GM18907 (cell line): ENCODE measurements at regions not wholly inside any gene's neighbourhood (a gene's known extent, or its start where the extent isn't known, plus 50 kb on each side); places are given as distances from the start of the nearest gene placed in this dataset.

ENCODE experiments used
- ATAC-seq: cut with Tn5 transposase; IDR thresholded peaks from one replicate; pipeline ENCODE4 v1.9.1; 2021; ENCODE audit warnings: mild to moderate bottlenecking, moderate library complexity; ENCODE audit not compliant: unreplicated experiment

DNA sequence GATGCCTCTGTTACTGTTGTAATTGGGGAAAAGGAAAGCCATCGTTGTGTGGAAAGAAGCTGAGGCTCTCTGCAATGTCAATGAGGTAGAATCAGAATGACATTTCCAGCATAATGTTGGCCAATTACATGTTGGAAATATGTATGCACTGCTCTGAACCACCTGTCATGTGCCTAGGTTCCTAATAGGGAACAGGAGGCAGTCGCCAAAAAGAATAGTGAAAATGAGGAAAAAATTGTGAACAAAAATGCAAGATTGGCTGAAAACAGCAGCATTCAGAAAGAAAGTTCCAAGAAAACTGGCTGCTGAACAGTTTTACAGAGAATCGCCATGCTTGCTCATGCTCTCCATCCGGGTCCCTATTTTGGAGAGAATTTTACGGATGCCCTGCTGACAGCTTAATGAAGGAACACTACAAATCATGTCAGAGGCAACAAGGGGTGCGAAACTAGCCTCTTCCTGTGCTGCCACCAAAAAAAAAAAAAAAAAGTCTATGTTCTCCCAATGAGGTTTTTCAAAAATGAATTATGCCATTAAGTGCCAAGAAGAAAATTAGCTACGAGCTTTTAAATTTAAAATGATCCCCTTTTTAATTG lies 305.9 kb upstream of the ARRDC4 start:
- ATAC-seq, result no peak

DNA sequence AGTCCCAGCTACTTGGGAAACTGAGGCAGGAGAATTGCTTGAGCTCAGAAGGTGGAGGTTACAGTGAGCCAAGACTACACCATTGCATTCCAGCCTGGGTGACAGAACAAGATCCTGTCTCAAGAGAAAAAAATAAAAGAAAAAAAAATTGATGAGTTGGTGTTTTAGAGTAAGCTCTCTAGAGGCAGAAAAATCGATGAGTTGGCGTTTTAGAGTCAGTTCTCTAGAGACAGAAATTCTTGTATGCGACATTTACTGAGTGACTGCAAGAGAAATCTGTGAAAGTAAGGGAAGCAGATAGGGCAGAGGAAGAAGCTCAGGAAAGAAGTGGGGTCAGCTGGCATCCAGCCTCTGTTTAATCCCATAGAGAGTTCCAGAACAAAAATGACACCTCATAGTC lies 298.7 kb upstream of the ARRDC4 start:
- no peak for ATAC-seq

GRCh38 chr15:97672586-97672985 lies 287.9 kb upstream of the ARRDC4 start:
- no peak for ATAC-seq

GRCh38 chr15:97678656-97679055 lies 281.8 kb upstream of the ARRDC4 start:
- no peak for ATAC-seq

GRCh38 chr15:97679106-97679688 lies 281.3 kb upstream of the ARRDC4 start:
- ATAC-seq, result no peak

DNA sequence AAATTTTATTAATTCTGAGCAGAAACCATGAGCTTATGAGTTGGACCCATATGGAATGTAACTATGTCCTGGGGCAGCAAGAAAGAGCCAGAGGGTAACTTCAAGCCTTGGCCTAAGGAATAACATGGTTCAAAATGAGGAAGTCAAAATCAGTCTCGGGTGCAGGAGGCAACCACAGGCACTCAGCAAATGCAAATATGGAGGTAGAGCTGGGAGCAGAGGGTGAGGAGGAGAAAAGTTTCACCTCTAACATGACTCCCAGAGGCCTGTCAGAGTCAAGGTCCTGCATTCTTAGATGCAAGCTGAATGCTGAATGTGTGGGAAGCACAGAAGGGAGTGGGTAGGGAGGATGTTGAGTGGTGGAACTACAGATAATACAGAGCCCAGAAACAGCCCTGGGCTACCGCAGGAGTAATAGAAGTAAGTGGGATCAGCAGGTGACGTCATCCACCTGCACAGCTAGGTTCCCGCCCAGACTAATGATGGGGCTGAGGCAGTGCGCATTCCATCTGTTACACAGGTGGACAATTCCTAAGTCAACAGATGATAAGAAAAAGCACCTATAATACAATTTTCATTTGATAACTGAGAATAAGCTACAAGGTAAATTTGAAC lies 279.8 kb upstream of the ARRDC4 start:
- ATAC-seq, result no peak

- no peak for ATAC-seq
These were observed 276.7 kb upstream of the ARRDC4 start for GRCh38 chr15:97683831-97684230.

DNA sequence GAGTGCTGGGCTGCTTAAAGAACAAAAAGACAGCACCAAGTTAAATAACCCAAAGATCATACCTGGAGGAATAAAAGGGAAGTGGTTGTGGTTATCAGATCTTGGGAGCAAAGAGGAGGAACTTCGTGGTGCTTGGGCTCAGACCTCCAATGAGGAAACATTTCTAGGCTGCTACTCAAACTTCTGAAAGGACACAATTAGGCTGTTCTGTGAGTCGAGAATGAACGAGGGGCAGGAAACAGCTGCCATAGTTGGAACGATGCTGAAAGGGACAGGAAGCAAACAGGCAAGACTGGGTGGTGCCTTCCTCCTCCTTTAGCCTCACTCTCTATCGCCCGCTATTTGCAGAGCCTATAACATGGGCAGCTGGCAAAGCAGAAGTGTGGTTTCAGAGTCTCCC lies 276.3 kb upstream of the ARRDC4 start:
- no peak for ATAC-seq

DNA sequence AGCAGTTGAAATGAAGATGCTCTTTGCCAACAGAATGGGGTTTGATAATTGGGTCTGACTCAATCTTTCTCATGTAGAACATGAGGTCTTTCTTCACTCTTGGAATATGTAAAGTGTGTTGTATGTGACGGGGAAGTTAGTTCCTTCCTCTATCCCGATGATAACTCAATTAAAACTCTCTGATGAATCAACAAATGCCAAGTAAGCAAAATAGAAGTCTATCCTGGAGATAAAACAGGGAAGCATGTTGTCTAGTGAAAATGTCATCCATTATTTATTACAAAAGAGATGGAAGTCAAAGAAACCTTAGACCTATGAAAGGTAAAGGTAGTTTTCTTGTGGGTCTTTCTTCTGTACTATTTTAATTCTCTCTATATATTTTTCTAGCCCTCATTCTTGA lies 274.2 kb upstream of the ARRDC4 start:
- ATAC-seq, result no peak

- ATAC-seq, result no peak
These were observed 272.8 kb upstream of the ARRDC4 start for GRCh38 chr15:97687654-97688053.

GRCh38 chr15:97688177-97688576 lies 272.3 kb upstream of the ARRDC4 start:
- ATAC-seq, result no peak

GRCh38 chr15:97688886-97689285 lies 271.6 kb upstream of the ARRDC4 start:
- no peak for ATAC-seq

DNA sequence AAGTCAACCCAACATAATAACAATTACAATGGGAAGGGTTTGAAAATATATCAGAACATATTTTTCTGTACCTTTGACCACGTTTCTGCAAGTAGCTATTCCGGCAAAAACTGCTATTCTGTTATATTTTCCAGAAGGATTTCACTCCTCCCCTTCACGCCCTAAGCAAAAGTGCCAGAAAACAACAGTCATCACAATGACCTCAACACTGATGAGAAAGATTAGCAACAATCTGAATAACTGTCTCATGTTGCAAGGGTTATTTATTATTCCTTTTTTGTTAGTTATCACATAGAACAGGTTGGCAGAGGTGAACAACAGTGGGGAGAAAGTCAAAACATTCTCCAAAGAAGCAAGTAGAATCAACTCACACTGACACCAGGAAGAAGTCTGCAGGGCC lies 269.4 kb upstream of the ARRDC4 start:
- no peak for ATAC-seq

DNA sequence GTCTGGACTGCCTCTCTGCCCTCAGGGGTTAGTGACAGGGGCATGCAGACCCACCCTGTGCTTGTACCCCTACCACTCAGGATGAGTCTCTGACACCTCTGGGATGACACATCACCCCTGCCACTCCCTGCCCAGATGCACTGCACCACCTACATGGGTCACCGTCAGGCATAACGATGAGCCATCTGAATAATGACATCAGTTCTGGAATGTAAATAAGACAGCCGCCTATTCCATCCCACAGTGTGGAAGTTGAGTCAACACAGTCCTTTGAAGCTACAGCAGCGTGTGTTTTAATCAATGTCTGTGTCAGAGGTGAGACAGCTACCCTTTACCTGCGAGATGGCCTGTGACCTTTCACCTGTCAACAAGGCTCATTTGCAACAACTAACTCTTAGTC lies 268.7 kb upstream of the ARRDC4 start:
- no peak for ATAC-seq

DNA sequence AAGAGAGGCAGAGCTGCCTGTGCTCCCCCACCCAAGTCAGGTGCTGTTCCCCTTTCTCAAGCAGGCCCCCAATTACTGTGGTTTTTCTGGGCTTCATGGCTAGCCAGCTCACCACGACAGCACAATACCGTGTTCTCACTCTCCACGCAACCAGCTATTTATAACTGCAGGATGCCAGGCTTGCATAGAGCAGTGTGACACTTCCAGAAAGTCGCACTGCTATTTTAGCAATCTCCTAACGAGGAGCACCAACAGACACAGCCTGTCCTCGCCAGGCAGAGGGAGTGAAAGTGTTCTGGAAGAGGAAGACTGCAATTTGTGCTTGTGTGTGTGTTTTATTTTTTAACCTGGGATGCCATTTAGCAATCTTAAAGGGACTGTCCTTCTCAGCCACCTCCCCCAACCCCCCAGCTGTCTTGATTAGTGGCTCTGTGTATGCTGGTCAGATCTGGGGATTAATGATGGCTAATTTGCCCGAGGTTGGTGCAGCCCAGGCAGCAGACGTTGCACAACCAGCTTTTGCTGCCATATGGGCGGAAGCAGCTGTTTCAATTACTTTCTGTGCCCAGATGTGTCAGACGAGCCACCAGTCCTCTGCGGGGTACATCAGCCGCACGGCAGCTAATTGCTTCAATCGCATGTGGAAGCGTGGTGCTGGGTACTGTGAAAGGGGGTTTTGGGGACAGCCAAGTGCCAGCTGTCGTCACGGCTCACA lies 268.0 kb upstream of the ARRDC4 start:
- ATAC-seq, result no peak

DNA sequence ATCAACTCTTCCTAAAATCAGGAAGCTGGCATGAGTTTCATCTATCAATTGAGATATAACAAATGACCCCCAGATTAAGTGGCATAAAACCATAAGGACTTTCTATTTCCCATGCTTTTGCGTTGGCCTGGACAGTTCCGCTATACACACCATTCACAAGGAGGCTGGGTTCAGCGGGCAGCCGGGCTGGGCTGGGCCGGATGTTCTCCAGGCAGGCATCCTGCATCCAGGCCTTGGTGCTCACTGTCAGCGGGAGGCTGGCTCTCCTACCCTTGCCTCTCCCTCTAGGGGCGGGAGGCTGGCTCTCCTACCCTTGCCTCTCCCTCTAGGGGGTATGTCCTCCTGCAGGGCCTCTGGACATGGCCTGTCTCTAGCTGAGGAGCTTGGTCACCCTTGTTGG lies 266.0 kb upstream of the ARRDC4 start:
- ATAC-seq, result no peak

DNA sequence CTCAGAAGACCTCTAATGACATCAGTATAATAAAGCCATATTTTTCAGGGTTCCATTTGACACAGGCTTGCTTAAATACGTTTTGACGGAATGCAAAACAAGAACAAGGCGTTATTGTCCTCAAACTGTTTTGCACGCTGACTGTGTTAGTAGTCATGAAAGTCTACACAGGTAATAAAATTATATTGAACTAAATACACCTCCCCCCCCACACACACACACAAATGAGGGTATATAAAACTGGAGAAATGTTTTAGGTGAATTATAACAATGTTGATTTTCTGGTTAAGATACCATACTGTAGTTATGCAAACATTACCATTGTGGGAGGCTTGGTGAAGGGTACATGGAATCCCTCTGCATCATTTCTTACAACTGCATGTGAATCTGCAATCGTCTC lies 257.1 kb upstream of the ARRDC4 start:
- ATAC-seq, result no peak

GRCh38 chr15:97706059-97706458 lies 254.4 kb upstream of the ARRDC4 start:
- ATAC-seq, result no peak

- ATAC-seq, result no peak
These were observed 252.3 kb upstream of the ARRDC4 start for GRCh38 chr15:97708252-97708651.

DNA sequence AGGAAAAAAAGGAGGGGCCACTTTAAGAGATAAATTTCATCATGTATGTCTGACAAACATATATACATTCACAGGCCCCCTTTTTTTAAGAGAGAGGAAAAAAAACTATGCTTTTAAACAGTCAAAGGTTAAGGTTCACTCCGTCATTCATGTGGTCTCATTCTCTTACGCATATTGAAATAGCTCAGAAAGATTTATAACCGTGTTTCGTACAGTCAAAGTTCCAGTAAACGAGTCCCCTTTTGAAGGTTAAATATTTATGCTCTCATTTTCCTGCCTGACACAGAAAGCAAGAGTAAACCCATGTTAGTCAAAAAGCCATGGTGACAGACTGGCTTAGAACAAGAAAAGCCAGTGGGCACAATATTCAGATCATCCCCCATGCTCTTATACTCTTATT lies 248.0 kb upstream of the ARRDC4 start:
- no peak for ATAC-seq

DNA sequence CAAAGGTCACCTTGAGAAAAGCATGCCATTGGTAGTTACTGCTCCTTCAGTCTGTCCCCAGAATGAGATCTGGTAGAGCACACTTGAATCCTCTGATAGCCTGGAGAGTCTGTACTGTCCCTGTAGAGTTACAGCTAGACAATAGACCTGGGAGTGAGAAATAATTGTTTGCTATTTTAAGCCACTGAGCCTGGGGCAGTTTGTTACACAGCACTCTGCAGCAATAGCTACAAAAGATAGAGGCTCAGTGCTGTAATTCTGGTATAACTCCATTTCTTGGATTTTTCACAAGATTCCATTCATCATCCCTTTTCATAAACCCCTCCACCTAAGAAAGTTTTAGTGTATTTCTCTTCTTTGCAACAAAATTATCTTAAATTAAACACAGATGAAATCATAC lies 242.7 kb upstream of the ARRDC4 start:
- no peak for ATAC-seq

DNA sequence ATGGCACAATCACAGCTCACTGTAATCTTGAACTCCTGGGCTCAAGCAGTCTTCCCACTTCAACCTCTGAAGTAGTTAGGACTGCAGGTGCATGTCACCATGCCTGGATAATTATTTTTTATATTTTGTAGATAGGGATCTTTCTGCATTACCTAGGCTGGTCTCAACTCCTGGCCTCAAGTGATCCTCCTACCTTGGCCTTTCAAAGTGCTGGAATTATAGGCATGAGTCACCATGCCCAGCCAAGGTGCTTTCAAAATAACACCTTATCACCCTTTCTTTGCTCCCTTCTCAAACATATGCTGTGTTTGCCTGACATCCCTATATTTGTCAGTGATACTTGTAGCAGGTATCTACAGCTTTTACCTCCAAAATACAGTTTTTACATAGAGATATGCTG lies 242.0 kb upstream of the ARRDC4 start:
- ATAC-seq, result no peak
